ENCODE measurements at regions not wholly inside any gene's neighbourhood (a gene's known extent, or its start where the extent isn't known, plus 50 kb on each side); places are given as distances from the start of the nearest gene placed in this dataset.

DNA sequence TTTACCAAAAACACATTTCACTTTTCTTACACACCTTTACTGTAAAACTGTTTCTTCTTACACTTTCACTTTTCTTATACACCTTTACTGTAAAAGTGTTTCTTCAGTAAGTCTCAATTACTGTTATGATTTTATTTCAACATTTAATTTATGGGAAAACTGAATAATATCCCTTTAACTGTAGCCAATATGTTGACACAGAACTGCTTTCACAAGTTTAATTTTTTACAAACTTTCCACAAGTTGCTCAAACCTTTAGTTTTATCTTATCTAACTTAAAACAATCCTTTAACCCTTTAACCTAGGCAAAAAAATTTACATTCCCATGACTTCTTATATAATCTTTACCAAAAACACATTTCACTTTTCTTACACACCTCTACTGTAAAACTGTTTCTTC, 63.3 kb upstream of the OR5AN1 start:
- no peak for TF ChIP-seq ISL1 (CRISPR knock-in tag; IDR thresholded peaks at IDR 0.05)
- TF ChIP-seq ZNF8 (CRISPR knock-in tag; IDR thresholded peaks at IDR 0.05): no peak
- no peak for TF ChIP-seq PPARA (CRISPR knock-in tag; IDR thresholded peaks at IDR 0.05; ENCODE audit: borderline replicate concordance)
- no peak for TF ChIP-seq RARB (CRISPR knock-in tag; IDR thresholded peaks at IDR 0.05)
- TF ChIP-seq TCF4 (CRISPR knock-in tag; IDR thresholded peaks at IDR 0.05; ENCODE audit: borderline replicate concordance): no peak
- no peak for TF ChIP-seq CSDC2 (CRISPR knock-in tag; IDR thresholded peaks at IDR 0.05)
- TF ChIP-seq GLIS3 (CRISPR knock-in tag; IDR thresholded peaks at IDR 0.05): no peak
- TF ChIP-seq, protein P1, sequence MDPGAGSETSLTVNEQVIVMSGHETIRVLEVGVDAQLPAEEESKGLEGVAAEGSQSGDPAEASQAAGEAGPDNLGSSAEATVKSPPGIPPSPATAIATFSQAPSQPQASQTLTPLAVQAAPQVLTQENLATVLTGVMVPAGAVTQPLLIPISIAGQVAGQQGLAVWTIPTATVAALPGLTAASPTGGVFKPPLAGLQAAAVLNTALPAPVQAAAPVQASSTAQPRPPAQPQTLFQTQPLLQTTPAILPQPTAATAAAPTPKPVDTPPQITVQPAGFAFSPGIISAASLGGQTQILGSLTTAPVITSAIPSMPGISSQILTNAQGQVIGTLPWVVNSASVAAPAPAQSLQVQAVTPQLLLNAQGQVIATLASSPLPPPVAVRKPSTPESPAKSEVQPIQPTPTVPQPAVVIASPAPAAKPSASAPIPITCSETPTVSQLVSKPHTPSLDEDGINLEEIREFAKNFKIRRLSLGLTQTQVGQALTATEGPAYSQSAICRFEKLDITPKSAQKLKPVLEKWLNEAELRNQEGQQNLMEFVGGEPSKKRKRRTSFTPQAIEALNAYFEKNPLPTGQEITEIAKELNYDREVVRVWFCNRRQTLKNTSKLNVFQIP (CRISPR knock-in tag; IDR thresholded peaks at IDR 0.05; ENCODE audit: borderline replicate concordance, low read depth): no peak
- TF ChIP-seq OSR1 (CRISPR knock-in tag; IDR thresholded peaks at IDR 0.05): no peak
- no peak for TF ChIP-seq ZC3H10 (CRISPR knock-in tag; IDR thresholded peaks at IDR 0.05)
- TF ChIP-seq ZFP30 (CRISPR knock-in tag; IDR thresholded peaks at IDR 0.05): no peak
- no peak for TF ChIP-seq BACH2 (CRISPR knock-in tag; IDR thresholded peaks at IDR 0.05; ENCODE audit: borderline replicate concordance)
